Tibial artery (tissue), 4 donors: ENCODE measurements at regions not wholly inside any gene's neighbourhood (a gene's known extent, or its start where the extent isn't known, plus 50 kb on each side); places are given as distances from the start of the nearest gene placed in this dataset.

ENCODE experiments used
- DNase-seq, 2 donors: peaks; one replicate each; pipeline ENCODE4 v3.0.0-alpha.2; 2019
- H3K27ac ChIP-seq, 2 donors: fragments of 200-600 bp; sonication (generic) in 1 of 2; 1 replicate in 1 of 2; 2 replicates in 1 of 2; pipeline ENCODE4 v1.5.1; 2018 to 2019; ENCODE audit warnings: mild to moderate bottlenecking in 1 of 2
- H3K27me3 ChIP-seq, 2 donors: fragments of 200-600 bp; sonication (generic) in 1 of 2; one replicate each; pipeline versions ENCODE4 v1.5.1 to v1.6.0; 2016 to 2019
- H3K36me3 ChIP-seq, 3 donors: fragments of 200-600 bp; sonication (generic) in 2 of 3; one replicate each; pipeline ENCODE4 v1.5.1; 2016 to 2019; ENCODE audit warnings: mild to moderate bottlenecking in 2 of 3
- H3K4me1 ChIP-seq, 4 donors: fragments of 200-600 bp; sonication (generic) in 2 of 4; 1 replicate in 3 of 4; 2 replicates in 1 of 4; pipeline ENCODE4 v1.5.1; 2016 to 2019
- H3K4me3 ChIP-seq, 2 donors: fragments of 200-600 bp; sonication (generic) in 1 of 2; 1 replicate in 1 of 2; 2 replicates in 1 of 2; pipeline ENCODE4 v1.5.1; 2018 to 2019; ENCODE audit warnings: mild to moderate bottlenecking in 2 of 2
- H3K9me3 ChIP-seq, 3 donors: fragments of 200-600 bp; sonication (generic) in 1 of 3; one replicate each; pipeline ENCODE4 v1.5.1; 2016 to 2019
- intact Hi-C: fragments of 100-400 bp; cut with DNase I; formaldehyde crosslinking; loops from one replicate; pipeline ENCODE4 v1.15.0; 2023; ENCODE audit warnings: low total_unique reads
- TF ChIP-seq, protein P1 (sequence below), 2 experiments: fragments of 200-600 bp in 1 of 2; fragments of 450-650 bp in 1 of 2; IDR thresholded peaks; one replicate each; pipeline ENCODE4 v1.5.1; 2017 to 2019; ENCODE audit warnings: antibody characterized with exemption in 2 of 2, mild to moderate bottlenecking in 1 of 2, moderate library complexity in 1 of 2

GRCh38 chr4:145396581-145396980 is 85.1 kb upstream of the SMAD1 start:
- no peaks in the 10 kb centered on the region for H3K27me3 ChIP-seq
- H3K36me3 ChIP-seq = no peaks in the 10 kb centered on the region
- no peak overlapping the region for H3K27ac ChIP-seq
- H3K4me3 ChIP-seq = no peak overlapping the region
- no peak for DNase-seq
- TF ChIP-seq, protein P1, sequence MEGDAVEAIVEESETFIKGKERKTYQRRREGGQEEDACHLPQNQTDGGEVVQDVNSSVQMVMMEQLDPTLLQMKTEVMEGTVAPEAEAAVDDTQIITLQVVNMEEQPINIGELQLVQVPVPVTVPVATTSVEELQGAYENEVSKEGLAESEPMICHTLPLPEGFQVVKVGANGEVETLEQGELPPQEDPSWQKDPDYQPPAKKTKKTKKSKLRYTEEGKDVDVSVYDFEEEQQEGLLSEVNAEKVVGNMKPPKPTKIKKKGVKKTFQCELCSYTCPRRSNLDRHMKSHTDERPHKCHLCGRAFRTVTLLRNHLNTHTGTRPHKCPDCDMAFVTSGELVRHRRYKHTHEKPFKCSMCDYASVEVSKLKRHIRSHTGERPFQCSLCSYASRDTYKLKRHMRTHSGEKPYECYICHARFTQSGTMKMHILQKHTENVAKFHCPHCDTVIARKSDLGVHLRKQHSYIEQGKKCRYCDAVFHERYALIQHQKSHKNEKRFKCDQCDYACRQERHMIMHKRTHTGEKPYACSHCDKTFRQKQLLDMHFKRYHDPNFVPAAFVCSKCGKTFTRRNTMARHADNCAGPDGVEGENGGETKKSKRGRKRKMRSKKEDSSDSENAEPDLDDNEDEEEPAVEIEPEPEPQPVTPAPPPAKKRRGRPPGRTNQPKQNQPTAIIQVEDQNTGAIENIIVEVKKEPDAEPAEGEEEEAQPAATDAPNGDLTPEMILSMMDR (IDR thresholded peaks at IDR 0.05) = no peak
- H3K9me3 ChIP-seq = no peaks in the 10 kb centered on the region
- H3K4me1 ChIP-seq = no peaks in the 10 kb centered on the region
- intact Hi-C loops = no loop called here

DNA sequence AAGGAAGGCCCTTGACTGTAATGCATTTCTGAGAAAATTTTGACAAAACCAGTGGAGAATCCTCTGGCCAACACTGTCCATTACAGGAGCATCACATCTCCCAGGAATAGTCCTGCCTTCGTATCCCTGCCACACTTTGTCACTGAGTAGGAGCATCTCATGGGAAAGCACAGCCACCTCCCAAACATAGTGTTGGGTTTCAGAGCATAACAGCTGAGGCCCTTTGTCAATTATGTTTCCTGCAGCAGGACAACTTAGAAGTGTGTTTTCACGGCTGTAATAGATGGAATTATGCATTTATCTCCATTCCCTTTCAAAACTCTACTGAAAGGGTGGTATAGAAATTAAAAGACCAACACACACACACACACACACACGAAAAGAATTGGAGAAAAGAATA is 91.1 kb upstream of the SMAD1 start:
- H3K27ac ChIP-seq = no peak overlapping the region
- no peaks in the 10 kb centered on the region for H3K27me3 ChIP-seq
- H3K4me1 ChIP-seq = no peaks in the 10 kb centered on the region
- H3K9me3 ChIP-seq = no peaks in the 10 kb centered on the region
- DNase-seq = no peak
- no peak overlapping the region for H3K4me3 ChIP-seq
- intact Hi-C loops = no loop called here
- H3K36me3 ChIP-seq = no peaks in the 10 kb centered on the region
- TF ChIP-seq, protein P1 (IDR thresholded peaks at IDR 0.05) = no peak

- no peaks in the 10 kb centered on the region for H3K27me3 ChIP-seq
- intact Hi-C loops = no loop called here
- TF ChIP-seq, protein P1 (IDR thresholded peaks at IDR 0.05) = no peak
Observed at GRCh38 chr4:145389550-145389949, 92.1 kb upstream of the SMAD1 start.

DNA sequence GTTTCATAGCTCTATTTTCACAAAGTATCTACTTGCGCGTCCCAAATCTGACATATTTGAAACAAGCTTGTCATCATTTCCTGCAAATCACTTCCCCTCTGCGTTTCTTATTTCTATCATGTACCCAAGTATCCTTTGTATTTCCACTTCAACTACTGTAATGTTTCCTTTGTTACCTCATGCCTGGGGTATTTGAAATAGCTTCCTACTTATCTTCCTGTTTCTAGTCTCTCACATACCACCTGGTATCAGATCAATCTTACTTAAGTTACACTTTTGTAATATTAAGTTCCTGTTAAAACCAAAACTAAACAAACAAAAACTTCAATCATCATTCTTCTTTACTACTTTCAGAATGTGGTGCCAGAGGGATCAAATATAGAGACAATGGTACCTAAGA is 93.6 kb upstream of the SMAD1 start:
- no peak for DNase-seq
- Histone ChIP-seq H3K27ac (no peak overlapping the region), H3K9me3 (no peaks in the 10 kb centered on the region), H3K27me3 (no peaks in the 10 kb centered on the region), H3K4me1 (no peaks in the 10 kb centered on the region), H3K36me3 (no peaks in the 10 kb centered on the region), H3K4me3 (no peak overlapping the region)
- intact Hi-C loops = no loop called here
- TF ChIP-seq, protein P1 (IDR thresholded peaks at IDR 0.05) = no peak

More at GRCh38 chr4:145389550-145389949, 92.1 kb upstream of the SMAD1 start:
- Histone ChIP-seq H3K36me3 (no peaks in the 10 kb centered on the region), H3K9me3 (no peaks in the 10 kb centered on the region), H3K27ac (no peak overlapping the region), H3K4me3 (no peak overlapping the region), H3K4me1 (no peaks in the 10 kb centered on the region)
- no peak for DNase-seq

DNA sequence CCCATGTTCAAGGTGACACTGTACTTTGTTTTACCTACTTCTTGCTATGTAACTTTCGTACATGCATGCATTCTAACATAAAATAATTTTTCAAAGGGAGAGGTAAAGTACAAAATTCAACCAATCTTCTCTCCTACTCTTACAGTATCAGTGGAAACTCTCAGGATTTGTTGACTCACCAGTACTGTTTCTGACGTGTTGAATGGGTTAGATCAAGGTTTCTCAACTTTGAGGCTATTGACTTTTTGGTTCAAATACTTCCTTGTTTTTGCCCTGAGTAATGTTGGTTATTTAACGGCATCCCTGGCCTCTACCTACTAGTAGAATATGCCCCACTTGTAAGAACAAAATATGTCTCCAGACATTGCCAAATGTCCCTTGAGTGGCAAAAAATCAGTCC is 94.6 kb upstream of the SMAD1 start:
- Histone ChIP-seq H3K4me3 (no peak overlapping the region), H3K9me3 (no peaks in the 10 kb centered on the region), H3K27ac (no peak overlapping the region), H3K4me1 (no peaks in the 10 kb centered on the region), H3K36me3 (no peaks in the 10 kb centered on the region), H3K27me3 (no peaks in the 10 kb centered on the region)
- intact Hi-C loops = no loop called here
- DNase-seq = no peak
- TF ChIP-seq, protein P1 (IDR thresholded peaks at IDR 0.05) = no peak

GRCh38 chr4:145381163-145381562 is 100.5 kb upstream of the SMAD1 start:
- Histone ChIP-seq H3K27me3 (no peaks in the 10 kb centered on the region), H3K9me3 (no peaks in the 10 kb centered on the region), H3K27ac (no peak overlapping the region), H3K4me3 (no peak overlapping the region), H3K36me3 (no peaks in the 10 kb centered on the region), H3K4me1 (no peaks in the 10 kb centered on the region)
- TF ChIP-seq, protein P1 (IDR thresholded peaks at IDR 0.05) = no peak
- intact Hi-C loops = no loop called here
- DNase-seq = no peak
